NCI-H1694 treated with DMSO at 0.1 percent for 48 hours (cell line): ENCODE measurements at regions not wholly inside any gene's neighbourhood (a gene's known extent, or its start where the extent isn't known, plus 50 kb on each side); places are given as distances from the start of the nearest gene placed in this dataset.
"Not testable (repeated sequence)": the region's sequence is repeated elsewhere in the genome, so short reads cannot be mapped to it uniquely, and the experiment has no call there.

ENCODE experiments used
- DNase-seq: peaks from one replicate; lab custom pipeline; 2025; lab: John Stamatoyannopoulos, UW

- no peak for DNase-seq
Measured at GRCh38 chr5:155514105-155514563, 500.6 kb downstream of the KIF4B start.

DNA sequence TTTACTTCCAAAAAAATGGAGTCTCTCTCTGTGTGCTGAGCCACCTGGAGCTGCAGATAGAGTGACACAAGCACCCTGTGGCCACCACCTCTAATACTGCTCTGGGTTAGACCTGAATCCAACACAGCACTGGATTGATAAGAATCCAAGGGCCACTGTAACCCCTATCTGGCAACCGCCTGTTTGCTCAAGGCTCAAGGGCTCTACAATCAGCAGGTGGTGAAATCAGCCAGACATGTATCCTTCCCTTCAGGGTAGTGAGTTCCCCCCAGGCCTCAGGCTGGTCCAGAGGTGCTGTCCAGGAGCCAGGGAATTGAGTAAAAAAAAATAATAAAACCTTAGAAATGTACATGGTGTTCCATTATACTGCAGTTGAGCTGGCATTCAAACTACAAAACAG is 509.0 kb downstream of the KIF4B start:
- no peak for DNase-seq

- DNase-seq, result no peak
Measured at GRCh38 chr5:155529362-155529761, 515.8 kb downstream of the KIF4B start.

DNA sequence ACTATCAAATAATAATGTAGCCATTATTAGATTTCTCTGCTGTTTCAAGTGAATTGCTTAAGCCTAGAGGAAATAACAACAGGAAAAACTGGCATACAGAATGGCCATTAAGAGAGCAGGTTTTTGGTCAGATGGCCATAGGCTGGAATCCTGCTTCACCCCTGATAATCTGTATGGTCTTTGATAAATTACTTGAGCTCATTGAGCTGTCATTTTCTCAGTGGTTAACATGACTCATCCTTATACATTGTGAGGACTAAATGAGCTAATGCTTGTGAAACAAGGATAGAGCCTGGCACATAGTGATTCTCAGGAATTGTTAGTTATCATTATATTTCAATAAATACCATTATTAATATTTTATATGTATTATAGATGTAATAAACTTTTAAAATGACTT is 516.5 kb downstream of the KIF4B start:
- DNase-seq, result no peak

GRCh38 chr5:155532621-155533311 is 519.2 kb downstream of the KIF4B start:
- DNase-seq, result no peak

DNA sequence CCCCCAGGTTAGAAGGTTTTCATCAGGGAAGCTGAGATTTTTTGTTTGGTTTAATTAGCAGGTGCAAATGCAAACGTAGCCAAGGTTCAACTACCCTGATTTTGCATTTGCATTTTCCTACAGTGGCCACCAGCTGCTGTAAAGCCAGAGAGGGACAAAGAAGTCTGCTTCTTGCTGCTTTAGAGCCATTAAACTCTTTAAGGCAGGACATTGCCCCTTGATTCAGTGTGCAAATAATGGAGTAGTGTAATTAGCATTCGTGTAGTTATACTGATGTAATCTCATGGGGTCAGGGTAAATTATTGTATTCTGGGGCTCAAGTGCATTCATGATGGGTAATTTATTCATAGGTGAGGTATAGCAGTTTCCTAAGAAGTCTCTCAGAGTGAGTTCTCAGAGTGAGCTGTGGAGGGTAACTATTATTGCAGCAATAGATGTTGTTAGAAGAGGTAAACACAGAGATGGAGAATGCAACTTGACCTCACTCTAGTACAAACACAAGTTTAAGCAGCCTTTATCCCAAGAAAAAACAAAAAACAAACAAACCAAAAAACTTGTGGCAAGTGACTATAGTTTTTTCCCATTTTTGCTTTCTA is 526.5 kb downstream of the KIF4B start:
- no peak for DNase-seq

DNA sequence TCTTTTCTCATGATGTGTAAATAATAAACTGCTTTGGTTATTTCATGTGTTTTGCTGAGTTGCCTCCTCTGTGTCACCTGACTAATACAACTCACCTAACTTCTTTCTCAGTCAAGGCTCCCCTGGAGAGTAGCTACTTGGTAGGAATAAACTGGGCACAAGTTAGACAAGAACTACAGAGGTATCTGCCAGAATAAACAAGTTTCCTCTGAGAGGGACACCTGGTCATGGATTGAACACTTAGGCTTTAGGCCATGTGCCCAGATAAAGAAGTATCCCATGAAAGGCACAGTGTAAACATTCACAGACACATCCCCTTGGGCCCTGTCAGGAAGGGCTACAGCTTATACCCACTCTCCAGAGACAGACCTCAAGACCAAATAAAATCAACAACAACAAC is 532.5 kb downstream of the KIF4B start:
- no peak for DNase-seq

- no peak for DNase-seq
Measured at GRCh38 chr5:155554500-155554899, 540.9 kb downstream of the KIF4B start.

- DNase-seq, result no peak
Measured at GRCh38 chr5:155556222-155556621, 542.7 kb downstream of the KIF4B start.

DNA sequence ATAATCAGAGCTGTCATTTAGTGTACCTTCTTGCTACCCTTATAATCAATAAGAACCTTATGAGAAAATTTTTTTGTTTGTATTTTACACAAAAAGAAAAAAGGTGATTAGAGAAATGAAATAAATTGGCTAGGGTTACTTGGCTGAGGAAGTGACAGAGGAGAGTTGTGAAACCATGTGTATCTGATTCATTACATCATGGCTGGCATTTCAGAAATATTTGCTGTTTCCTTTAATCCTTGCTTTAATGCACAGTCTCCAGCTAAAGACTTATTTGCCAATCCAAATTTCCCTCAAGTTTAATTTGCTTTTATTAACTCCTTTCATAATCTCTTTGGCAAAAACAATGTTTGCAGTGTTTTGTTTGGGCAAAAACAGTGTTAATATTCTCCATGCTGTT is 543.1 kb downstream of the KIF4B start:
- DNase-seq, result no peak

- DNase-seq, result peak; percentile 6
Measured at GRCh38 chr5:155562158-155562557, 548.6 kb downstream of the KIF4B start.

- DNase-seq, result no peak
Measured at GRCh38 chr5:155564541-155564940, 551.0 kb downstream of the KIF4B start.

DNA sequence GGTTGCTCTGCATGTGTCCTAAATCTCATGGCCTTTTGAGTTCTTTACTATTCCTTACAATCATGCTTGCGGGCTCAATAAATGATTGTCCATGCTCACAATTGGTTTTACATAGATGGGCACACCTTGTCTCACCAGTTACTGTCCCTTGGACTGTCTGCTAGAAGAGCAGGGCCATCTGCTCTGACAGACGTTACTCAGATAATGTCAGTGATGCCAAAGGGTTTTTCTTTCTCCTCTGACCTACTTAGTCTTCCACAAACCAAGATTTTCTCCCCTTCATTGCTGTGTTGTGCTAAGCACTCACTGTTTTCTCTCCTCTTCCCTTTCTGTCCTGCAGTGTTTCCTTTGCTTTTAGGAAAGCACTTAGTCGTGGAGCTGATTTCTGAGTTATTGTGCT is 562.3 kb downstream of the KIF4B start:
- no peak for DNase-seq

- DNase-seq, result not testable (repeated sequence)
Measured at GRCh38 chr5:155586808-155587207, 573.3 kb downstream of the KIF4B start.

- DNase-seq, result no peak
Measured at GRCh38 chr5:155587458-155587857, 573.9 kb downstream of the KIF4B start.

DNA sequence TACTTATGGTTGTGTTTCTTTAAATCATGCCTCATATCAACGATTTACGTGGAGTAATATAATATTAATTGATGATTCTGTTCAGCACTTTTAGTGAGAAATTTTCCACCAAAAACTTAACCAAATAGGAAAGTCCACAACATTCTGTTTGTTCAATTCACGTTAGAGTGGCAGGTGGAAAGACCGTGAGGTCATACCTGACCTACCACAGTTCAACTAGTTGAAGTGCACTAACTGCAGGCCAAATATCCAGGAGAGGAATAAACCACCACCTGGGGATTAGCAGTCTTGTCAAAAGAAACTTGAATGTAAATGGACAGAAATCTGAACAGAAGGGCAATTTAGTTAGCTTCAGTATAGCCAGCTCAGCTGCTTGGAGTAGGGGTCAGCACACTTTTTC is 577.7 kb downstream of the KIF4B start:
- DNase-seq, result no peak

DNA sequence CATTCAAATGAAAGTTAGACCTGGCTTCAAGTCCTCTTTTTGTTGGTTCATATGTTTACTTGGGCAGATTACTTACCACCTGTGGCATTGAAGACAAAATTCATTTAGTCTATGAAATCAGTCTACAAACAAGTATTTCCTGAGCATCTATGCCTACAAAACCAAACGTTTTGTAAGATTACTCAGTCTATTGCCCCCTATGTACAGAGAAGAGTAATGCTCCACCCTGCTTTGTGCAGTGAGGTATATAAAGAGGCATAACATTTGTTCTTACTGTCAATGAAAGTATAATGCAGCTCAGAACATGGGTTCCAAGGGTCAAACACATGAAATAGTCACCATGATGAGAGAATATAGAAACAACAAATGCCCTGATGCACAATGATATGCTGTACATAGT is 580.7 kb downstream of the KIF4B start:
- no peak for DNase-seq

- no peak for DNase-seq
Measured at GRCh38 chr5:155595791-155596190, 582.2 kb downstream of the KIF4B start.

GRCh38 chr5:155598552-155598951 is 585.0 kb downstream of the KIF4B start:
- DNase-seq, result peak; percentile 16

- DNase-seq, result no peak
Measured at GRCh38 chr5:155605920-155606319, 592.4 kb downstream of the KIF4B start.

GRCh38 chr5:155616779-155617392 is 603.3 kb downstream of the KIF4B start:
- peak; percentile 38 for DNase-seq

DNA sequence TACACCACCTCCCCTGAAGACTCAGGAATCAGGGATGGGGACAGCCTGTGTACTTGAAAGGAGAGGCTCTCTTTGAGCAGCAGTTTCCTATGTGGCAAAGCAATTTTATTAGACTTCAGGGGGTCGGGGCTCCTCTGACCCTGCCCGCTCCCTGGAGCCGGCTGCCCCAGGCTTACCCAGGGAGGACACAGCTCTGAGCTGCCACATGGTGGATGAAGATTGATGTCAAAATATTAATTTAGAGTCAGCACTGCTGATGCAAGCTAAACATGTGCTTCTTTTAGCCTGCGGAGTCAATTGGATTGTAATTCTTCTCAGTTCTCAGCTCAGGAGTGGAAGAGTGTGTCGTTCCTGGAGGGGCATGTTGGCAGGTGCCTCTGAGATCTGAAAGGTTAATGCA is 606.1 kb downstream of the KIF4B start:
- no peak for DNase-seq

GRCh38 chr5:155620821-155621410 is 607.4 kb downstream of the KIF4B start:
- DNase-seq, result no peak
